Thoracic aorta (tissue), 2 donors: ENCODE measurements at regions not wholly inside any gene's neighbourhood (a gene's known extent, or its start where the extent isn't known, plus 50 kb on each side); places are given as distances from the start of the nearest gene placed in this dataset.

Source experiments
- ATAC-seq: fragments of 150-250 bp; one replicate; pipeline ENCODE4 v1.8.0; 2017; ENCODE audit warnings: low read depth; ENCODE audit not compliant: insufficient number of reproducible peaks, low FRiP score
- DNase-seq: peaks from one replicate; pipeline ENCODE4 v3.0.0-alpha.2; 2020; ENCODE audit warnings: low spot score
- H3K27ac ChIP-seq, 2 donors: fragments of 200-600 bp; sonication (generic); 1 replicate in 1 of 2; 2 replicates in 1 of 2; pipeline ENCODE4 v1.5.1; 2016; ENCODE audit warnings: mild to moderate bottlenecking in 2 of 2, moderate library complexity in 2 of 2
- H3K27me3 ChIP-seq: fragments of 200-600 bp; sonication (generic); replicated peaks from 2 replicates; pipeline ENCODE4 v1.6.0; 2016; ENCODE audit warnings: mild to moderate bottlenecking; ENCODE audit not compliant: insufficient read depth
- H3K36me3 ChIP-seq: fragments of 200-600 bp; sonication (generic); one replicate; pipeline ENCODE4 v1.5.1; 2016
- H3K4me1 ChIP-seq, 2 donors: fragments of 200-600 bp; sonication (generic); 1 replicate in 1 of 2; 2 replicates in 1 of 2; pipeline versions ENCODE4 v1.5.1 to v1.6.0; 2016; ENCODE audit warnings: low read depth in 2 of 2, mild to moderate bottlenecking in 1 of 2; ENCODE audit not compliant: control insufficient read depth in 1 of 2
- H3K4me3 ChIP-seq: fragments of 200-600 bp; sonication (generic); 2 replicates; pipeline ENCODE4 v1.5.1; 2016; ENCODE audit warnings: mild to moderate bottlenecking
- H3K9me3 ChIP-seq: fragments of 200-600 bp; sonication (generic); 2 replicates; pipeline ENCODE4 v1.5.1; 2016
- CTCF ChIP-seq: fragments of 200-600 bp; sonication (generic); IDR thresholded peaks from one replicate; pipeline ENCODE4 v1.5.1; 2019; ENCODE audit warnings: antibody characterized with exemption

- DNase-seq (no peak), ATAC-seq (no peak)
- Histone ChIP-seq H3K27ac (no peak overlapping the region), H3K4me3 (no peak overlapping the region), H3K27me3 (no peaks in the 10 kb centered on the region), H3K9me3 (no peaks in the 10 kb centered on the region), H3K36me3 (no peaks in the 10 kb centered on the region), H3K4me1 (peaks cover 0 to 7% of the 10 kb centered on the region in 2 donors)
- no peak for TF ChIP-seq CTCF
Measured at GRCh38 chr3:3599016-3599415, 200.2 kb upstream of the LRRN1 start.

- H3K27ac ChIP-seq = no peak overlapping the region
- H3K9me3 ChIP-seq = peaks cover 3% of the 10 kb centered on the region
- ATAC-seq (no peak), DNase-seq (no peak)
- TF ChIP-seq CTCF = no peak
- H3K4me3 ChIP-seq = no peak overlapping the region
- H3K4me1 ChIP-seq = no peaks in the 10 kb centered on the region
- no peaks in the 10 kb centered on the region for H3K36me3 ChIP-seq
- H3K27me3 ChIP-seq = no peaks in the 10 kb centered on the region
Measured at GRCh38 chr3:3594986-3595385, 204.2 kb upstream of the LRRN1 start.

- Histone ChIP-seq H3K36me3 (no peaks in the 10 kb centered on the region), H3K9me3 (peaks cover 3% of the 10 kb centered on the region), H3K4me3 (no peak overlapping the region), H3K27me3 (no peaks in the 10 kb centered on the region), H3K4me1 (peaks cover 0 to 6% of the 10 kb centered on the region in 2 donors), H3K27ac (no peak overlapping the region)
- TF ChIP-seq CTCF = no peak
- ATAC-seq = no peak
- no peak for DNase-seq
Measured at GRCh38 chr3:3589715-3590130, 209.5 kb upstream of the LRRN1 start.

GRCh38 chr3:3587647-3587972 is 211.6 kb upstream of the LRRN1 start:
- ATAC-seq (no peak), DNase-seq (no peak)
- no peaks in the 10 kb centered on the region for H3K36me3 ChIP-seq
- H3K27ac ChIP-seq = no peak overlapping the region
- H3K27me3 ChIP-seq = no peaks in the 10 kb centered on the region
- H3K9me3 ChIP-seq = peaks cover 3% of the 10 kb centered on the region
- peaks cover 0 to 6% of the 10 kb centered on the region in 2 donors for H3K4me1 ChIP-seq
- TF ChIP-seq CTCF = no peak
- no peak overlapping the region for H3K4me3 ChIP-seq

GRCh38 chr3:3586843-3587646 is 212.2 kb upstream of the LRRN1 start:
- ATAC-seq (no peak), DNase-seq (no peak)
- TF ChIP-seq CTCF = no peak
- H3K27me3 ChIP-seq = no peaks in the 10 kb centered on the region
- H3K4me3 ChIP-seq = no peak overlapping the region
- H3K27ac ChIP-seq = no peak overlapping the region
- peaks cover 3% of the 10 kb centered on the region for H3K9me3 ChIP-seq
- peaks cover 0 to 6% of the 10 kb centered on the region in 2 donors for H3K4me1 ChIP-seq
- H3K36me3 ChIP-seq = no peaks in the 10 kb centered on the region
